Effector CD8-positive, alpha-beta T cell (primary cell): ENCODE measurements at regions not wholly inside any gene's neighbourhood (a gene's known extent, or its start where the extent isn't known, plus 50 kb on each side); places are given as distances from the start of the nearest gene placed in this dataset.

ENCODE experiments used
- DNase-seq: peaks from one replicate; lab custom pipeline; 2025; lab: John Stamatoyannopoulos, UW

GRCh38 chr6:169946971-169947370, 195.5 kb downstream of the ERMARD start:
- no peak for DNase-seq

GRCh38 chr6:169945117-169945516, 193.7 kb downstream of the ERMARD start:
- DNase-seq = no peak

- no peak for DNase-seq
Measured at GRCh38 chr6:169944415-169944814, 193.0 kb downstream of the ERMARD start.

GRCh38 chr6:169944061-169944337, 192.6 kb downstream of the ERMARD start:
- no peak for DNase-seq

- DNase-seq = no peak
Measured at GRCh38 chr6:169943241-169944060, 192.0 kb downstream of the ERMARD start.

- DNase-seq = no peak
Measured at GRCh38 chr6:169942173-169942572, 190.8 kb downstream of the ERMARD start.

GRCh38 chr6:169940481-169941271, 189.3 kb downstream of the ERMARD start:
- DNase-seq = no peak

GRCh38 chr6:169939554-169940164, 188.2 kb downstream of the ERMARD start:
- no peak for DNase-seq

GRCh38 chr6:169938731-169939130, 187.3 kb downstream of the ERMARD start:
- DNase-seq = no peak

- DNase-seq = no peak
Measured at GRCh38 chr6:169938262-169938701, 186.9 kb downstream of the ERMARD start.

- DNase-seq = no peak
Measured at GRCh38 chr6:169937389-169938261, 186.2 kb downstream of the ERMARD start.

GRCh38 chr6:169936355-169936975, 185.0 kb downstream of the ERMARD start:
- no peak for DNase-seq

- no peak for DNase-seq
Measured at GRCh38 chr6:169935861-169936260, 184.4 kb downstream of the ERMARD start.

- DNase-seq = no peak
Measured at GRCh38 chr6:169935348-169935718, 183.9 kb downstream of the ERMARD start.

- no peak for DNase-seq
Measured at GRCh38 chr6:169934699-169935347, 183.4 kb downstream of the ERMARD start.

GRCh38 chr6:169933839-169934698, 182.6 kb downstream of the ERMARD start:
- DNase-seq = no peak

GRCh38 chr6:169933251-169933821, 181.9 kb downstream of the ERMARD start:
- DNase-seq = no peak

- no peak for DNase-seq
Measured at GRCh38 chr6:169932491-169932890, 181.1 kb downstream of the ERMARD start.

- no peak for DNase-seq
Measured at GRCh38 chr6:169931261-169931660, 179.8 kb downstream of the ERMARD start.

GRCh38 chr6:169930799-169931198, 179.4 kb downstream of the ERMARD start:
- DNase-seq = no peak
